H9 (cell line): ENCODE measurements at regions not wholly inside any gene's neighbourhood (a gene's known extent, or its start where the extent isn't known, plus 50 kb on each side); places are given as distances from the start of the nearest gene placed in this dataset.

ENCODE experiments used
- DNase-seq: peaks from one replicate; pipeline ENCODE4 v3.0.0-alpha.2; 2017
- H2AFZ ChIP-seq: one replicate; pipeline ENCODE4 v1.6.1; 2013; ENCODE audit warnings: mild to moderate bottlenecking, low read length, control low read depth, moderate library complexity
- H2AK5ac ChIP-seq: 2 replicates; pipeline ENCODE4 v1.6.1; 2013; ENCODE audit warnings: low read length, control low read depth, mixed read lengths; ENCODE audit not compliant: insufficient read length
- H2BK120ac ChIP-seq: one replicate; pipeline ENCODE4 v1.6.1; 2013; ENCODE audit warnings: low read depth, mild to moderate bottlenecking, low read length, control low read depth, inconsistent platforms; ENCODE audit not compliant: poor library complexity, severe bottlenecking
- H2BK12ac ChIP-seq: 2 replicates; pipeline ENCODE4 v1.6.1; 2013; ENCODE audit warnings: low read length, control low read depth, mixed read lengths, low read depth; ENCODE audit not compliant: insufficient read length
- H2BK15ac ChIP-seq: 2 replicates; pipeline ENCODE4 v1.6.1; 2013; ENCODE audit warnings: low read depth, low read length, control low read depth
- H2BK20ac ChIP-seq: one replicate; pipeline ENCODE4 v1.6.1; 2013; ENCODE audit warnings: low read depth, mild to moderate bottlenecking, low read length, control low read depth, inconsistent platforms; ENCODE audit not compliant: poor library complexity, severe bottlenecking
- H2BK5ac ChIP-seq: 2 replicates; pipeline ENCODE4 v1.6.1; 2013; ENCODE audit warnings: low read length, control low read depth, mixed read lengths; ENCODE audit not compliant: insufficient read length
- H3K14ac ChIP-seq: 2 replicates; pipeline ENCODE4 v1.6.1; 2013; ENCODE audit warnings: low read length, control low read depth; ENCODE audit not compliant: insufficient read depth
- H3K18ac ChIP-seq: 2 replicates; pipeline ENCODE4 v1.6.1; 2013; ENCODE audit warnings: low read depth, mild to moderate bottlenecking, mixed read lengths, low read length, control low read depth; ENCODE audit not compliant: insufficient read length
- H3K23ac ChIP-seq: 2 replicates; pipeline ENCODE4 v1.6.1; 2013; ENCODE audit warnings: low read length, control low read depth, mixed read lengths, low read depth; ENCODE audit not compliant: insufficient read length
- H3K23me2 ChIP-seq: 2 replicates; pipeline ENCODE4 v1.6.1; 2013; ENCODE audit warnings: low read depth, mild to moderate bottlenecking, mixed read lengths, low read length, control low read depth; ENCODE audit not compliant: insufficient read length, poor library complexity, severe bottlenecking
- H3K27ac ChIP-seq: 2 replicates; pipeline ENCODE4 v1.5.1; 2013; ENCODE audit warnings: low read length, control low read depth, mixed read lengths, low read depth; ENCODE audit not compliant: insufficient read length
- H3K27me3 ChIP-seq: 2 replicates; pipeline ENCODE4 v1.6.1; 2013; ENCODE audit warnings: low read length, control low read depth, inconsistent platforms; ENCODE audit not compliant: insufficient read depth
- H3K4ac ChIP-seq: 2 replicates; pipeline ENCODE4 v1.6.1; 2013; ENCODE audit warnings: low read depth, mild to moderate bottlenecking, control low read depth, inconsistent platforms, low read length, moderate library complexity
- H3K4me1 ChIP-seq: 2 replicates; pipeline ENCODE4 v1.6.1; 2013; ENCODE audit warnings: low read length, control low read depth, inconsistent platforms; ENCODE audit not compliant: insufficient read depth
- H3K4me2 ChIP-seq: 2 replicates; pipeline ENCODE4 v1.6.1; 2013; ENCODE audit warnings: low read length, control low read depth, mixed read lengths; ENCODE audit not compliant: insufficient read length, insufficient read depth
- H3K56ac ChIP-seq: 2 replicates; pipeline ENCODE4 v1.6.1; 2013; ENCODE audit warnings: low read depth, mild to moderate bottlenecking, mixed read lengths, low read length, control low read depth; ENCODE audit not compliant: insufficient read length
- H3K79me1 ChIP-seq: 2 replicates; pipeline ENCODE4 v1.6.1; 2013; ENCODE audit warnings: low read depth, mild to moderate bottlenecking, moderate library complexity, low read length, control low read depth, inconsistent platforms; ENCODE audit not compliant: insufficient read depth, poor library complexity, severe bottlenecking
- H3K79me2 ChIP-seq: 2 replicates; pipeline ENCODE4 v1.6.1; 2013; ENCODE audit warnings: low read length, control low read depth, inconsistent platforms; ENCODE audit not compliant: insufficient read depth
- H3K9ac ChIP-seq: 2 replicates; pipeline ENCODE4 v1.6.1; 2013; ENCODE audit warnings: low read length, control low read depth, mixed read lengths; ENCODE audit not compliant: insufficient read length; ENCODE audit errors: extremely low read depth
- H3K9me3 ChIP-seq: one replicate; pipeline ENCODE4 v1.6.1; 2013; ENCODE audit warnings: low read depth, low read length, inconsistent platforms; ENCODE audit not compliant: control insufficient read depth
- H3T11ph ChIP-seq: one replicate; pipeline ENCODE4 v1.6.1; 2013; ENCODE audit warnings: mild to moderate bottlenecking, low read length, control low read depth, inconsistent platforms
- H4K20me1 ChIP-seq: one replicate; pipeline ENCODE4 v1.6.1; 2013; ENCODE audit not compliant: control insufficient read depth, insufficient read length, insufficient read depth
- H4K5ac ChIP-seq: 2 replicates; pipeline ENCODE4 v1.6.1; 2013; ENCODE audit warnings: low read depth, mild to moderate bottlenecking, mixed read lengths, low read length, control low read depth; ENCODE audit not compliant: insufficient read length
- H4K8ac ChIP-seq: replicated peaks from 2 replicates; pipeline ENCODE4 v1.6.1; 2013; ENCODE audit warnings: low read length, control low read depth, mixed read lengths, low read depth; ENCODE audit not compliant: insufficient read length
- H4K91ac ChIP-seq: 2 replicates; pipeline ENCODE4 v1.6.1; 2013; ENCODE audit warnings: low read depth, mild to moderate bottlenecking, moderate library complexity, mixed read lengths, low read length, control low read depth; ENCODE audit not compliant: insufficient read length
- H3K27ac Mint-ChIP-seq, 3 experiments: 2 replicates in 2 of 3; 3 replicates in 1 of 3; pipeline ENCODE4 v1.8.0; 2020 to 2021; ENCODE audit warnings: mixed read lengths in 3 of 3, mild to moderate bottlenecking in 1 of 3, moderate library complexity in 1 of 3
- H3K27me3 Mint-ChIP-seq: 2 replicates; pipeline ENCODE4 v1.8.0; 2021; ENCODE audit warnings: low read depth, mild to moderate bottlenecking, moderate library complexity, mixed read lengths
- H3K36me3 Mint-ChIP-seq, 3 experiments: 2 replicates in 2 of 3; 3 replicates in 1 of 3; pipeline ENCODE4 v1.8.0; 2020 to 2021; ENCODE audit warnings: low read depth in 3 of 3, mixed read lengths in 3 of 3; ENCODE audit not compliant: insufficient read depth in 1 of 3
- H3K4me1 Mint-ChIP-seq, 2 experiments: 2 replicates each; pipeline ENCODE4 v1.8.0; 2020; ENCODE audit warnings: mixed read lengths in 2 of 2
- H3K4me3 Mint-ChIP-seq, 2 experiments: 2 replicates in 1 of 2; 3 replicates in 1 of 2; pipeline ENCODE4 v1.8.0; 2020 to 2021; ENCODE audit warnings: mild to moderate bottlenecking in 2 of 2, mixed read lengths in 2 of 2, moderate library complexity in 1 of 2
- H3K9me3 Mint-ChIP-seq, 2 experiments: 2 replicates in 1 of 2; 3 replicates in 1 of 2; pipeline ENCODE4 v1.8.0; 2020; ENCODE audit warnings: mild to moderate bottlenecking in 2 of 2, mixed read lengths in 2 of 2, moderate library complexity in 1 of 2
- WGBS: extraction: QIAGEN DNeasy Blood & Tissue Kit; methylation state at CpG from one replicate; pipeline ENCODE4 v1.1.7; 2013; ENCODE audit warnings: missing lambda C conversion rate, low lambda C conversion rate, mixed read lengths; ENCODE audit not compliant: insufficient read length; ENCODE audit errors: extremely low coverage; 5-methylcytosine and 5-hydroxymethylcytosine counted together
- TF ChIP-seq, protein P1 (sequence below): fragments of 200-600 bp; sonication (generic); conservative IDR thresholded peaks from 3 replicates; pipeline ENCODE4 v1.8.0; 2021; ENCODE audit warnings: antibody characterized with exemption, mild to moderate bottlenecking

DNA sequence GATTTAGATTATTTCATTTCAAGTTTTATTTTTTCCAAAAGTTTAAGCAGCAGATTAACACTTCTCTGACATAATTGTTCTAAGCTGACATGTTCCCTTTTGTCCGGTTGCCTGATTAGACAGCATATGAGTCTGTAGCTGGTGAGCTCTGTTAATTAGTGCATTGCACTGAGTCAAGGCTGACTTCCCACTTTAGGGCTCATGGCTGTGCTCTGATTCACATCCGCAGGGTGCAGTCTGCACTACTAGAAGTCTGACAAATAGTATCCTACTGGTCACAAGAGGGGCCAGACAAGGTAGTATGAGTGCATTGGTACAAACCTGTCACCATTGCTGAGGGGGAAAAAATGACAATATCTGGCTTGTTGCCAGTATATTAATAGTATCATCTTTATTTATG is 443.9 kb upstream of the ZNF804A start:
- Histone ChIP-seq H3K9me3 (no peaks in the 10 kb centered on the region), H3K23ac (no peak overlapping the region), H3T11ph (no peak overlapping the region), H2AK5ac (no peak overlapping the region), H4K91ac (no peak overlapping the region), H3K23me2 (no peaks in the 10 kb centered on the region), H3K4me2 (no peak overlapping the region), H3K79me2 (no peaks in the 10 kb centered on the region), H3K79me1 (no peaks in the 10 kb centered on the region), H2BK20ac (no peak overlapping the region), H3K4me1 (peaks cover 4% of the 10 kb centered on the region; the same call in 1 of the 2 replicates), H4K5ac (no peak overlapping the region), H3K27ac (no peak overlapping the region), H2BK5ac (no peak overlapping the region), H3K4ac (no peak overlapping the region), H3K56ac (no peak overlapping the region), H2BK15ac (no peak overlapping the region), H3K9ac (no peak overlapping the region), H3K27me3 (no peaks in the 10 kb centered on the region), H2BK120ac (no peak overlapping the region), H2BK12ac (no peak overlapping the region), H4K20me1 (no peaks in the 10 kb centered on the region), H4K8ac (no peak overlapping the region), H2AFZ (no peak overlapping the region), H3K14ac (no peak overlapping the region), H3K18ac (no peak overlapping the region)
- peaks cover 5 to 8% (median 6%) of the 10 kb centered on the region in 3 experiments; a peak in 6 of 7 replicates for H3K36me3 Mint-ChIP-seq
- peak overlapping the region in 1 of 3 experiments; percentile 37; a peak in 2 of 7 replicates for H3K27ac Mint-ChIP-seq
- H3K9me3 Mint-ChIP-seq = peaks cover 9 to 16% of the 10 kb centered on the region in 2 experiments; a peak in 4 of 5 replicates
- no peak overlapping the region for H3K4me3 Mint-ChIP-seq
- H3K4me1 Mint-ChIP-seq = peaks cover 12 to 13% of the 10 kb centered on the region in 2 experiments
- TF ChIP-seq, protein P1, sequence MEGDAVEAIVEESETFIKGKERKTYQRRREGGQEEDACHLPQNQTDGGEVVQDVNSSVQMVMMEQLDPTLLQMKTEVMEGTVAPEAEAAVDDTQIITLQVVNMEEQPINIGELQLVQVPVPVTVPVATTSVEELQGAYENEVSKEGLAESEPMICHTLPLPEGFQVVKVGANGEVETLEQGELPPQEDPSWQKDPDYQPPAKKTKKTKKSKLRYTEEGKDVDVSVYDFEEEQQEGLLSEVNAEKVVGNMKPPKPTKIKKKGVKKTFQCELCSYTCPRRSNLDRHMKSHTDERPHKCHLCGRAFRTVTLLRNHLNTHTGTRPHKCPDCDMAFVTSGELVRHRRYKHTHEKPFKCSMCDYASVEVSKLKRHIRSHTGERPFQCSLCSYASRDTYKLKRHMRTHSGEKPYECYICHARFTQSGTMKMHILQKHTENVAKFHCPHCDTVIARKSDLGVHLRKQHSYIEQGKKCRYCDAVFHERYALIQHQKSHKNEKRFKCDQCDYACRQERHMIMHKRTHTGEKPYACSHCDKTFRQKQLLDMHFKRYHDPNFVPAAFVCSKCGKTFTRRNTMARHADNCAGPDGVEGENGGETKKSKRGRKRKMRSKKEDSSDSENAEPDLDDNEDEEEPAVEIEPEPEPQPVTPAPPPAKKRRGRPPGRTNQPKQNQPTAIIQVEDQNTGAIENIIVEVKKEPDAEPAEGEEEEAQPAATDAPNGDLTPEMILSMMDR = no peak
- no CpG with 5 or more reads among the region's 2 CpGs for WGBS
- no peaks in the 10 kb centered on the region for H3K27me3 Mint-ChIP-seq
- DNase-seq = no peak
